Psoas muscle (tissue), 7 donors: ENCODE measurements at regions not wholly inside any gene's neighbourhood (a gene's known extent, or its start where the extent isn't known, plus 50 kb on each side); places are given as distances from the start of the nearest gene placed in this dataset.

Source experiments
- ATAC-seq, 4 donors: fragments of 200-7000 bp; cut with Tn5 transposase; one replicate each; pipeline ENCODE4 v1.9.1; 2020; ENCODE audit warnings: moderate library complexity in 3 of 4, mild to moderate bottlenecking in 2 of 4
- DNase-seq, 2 donors: peaks; one replicate each; pipeline ENCODE4 v3.0.0-alpha.2; 2020
- H3K27ac ChIP-seq: fragments of 200-600 bp; one replicate; pipeline ENCODE4 v1.8.0; 2022
- H3K27me3 ChIP-seq, 3 donors: fragments of 200-600 bp in 1 of 3; one replicate each; pipeline versions ENCODE4 v1.6.1 to v1.8.0; 2013 to 2022; ENCODE audit warnings: low read length in 2 of 3, mild to moderate bottlenecking in 2 of 3, moderate library complexity in 1 of 3; ENCODE audit not compliant: insufficient read depth in 3 of 3
- H3K36me3 ChIP-seq, 2 donors: fragments of 200-600 bp in 1 of 2; one replicate each; pipeline versions ENCODE4 v1.6.1 to v1.8.0; 2013 to 2022; ENCODE audit warnings: low read depth in 1 of 2, mild to moderate bottlenecking in 1 of 2, moderate library complexity in 1 of 2; ENCODE audit not compliant: insufficient read depth in 1 of 2
- H3K4me1 ChIP-seq: fragments of 200-600 bp; one replicate; pipeline ENCODE4 v1.8.0; 2022
- H3K4me3 ChIP-seq: fragments of 200-600 bp; one replicate; pipeline ENCODE4 v1.8.0; 2022; ENCODE audit warnings: mild to moderate bottlenecking
- H3K9me3 ChIP-seq: fragments of 200-600 bp; one replicate; pipeline ENCODE4 v1.8.0; 2022
- CTCF ChIP-seq: fragments of 200-600 bp; IDR thresholded peaks from one replicate; pipeline ENCODE4 v1.8.0; 2022; ENCODE audit warnings: antibody characterized with exemption
- WGBS, 3 donors: extraction: QIAGEN DNeasy Blood & Tissue Kit; methylation state at CpG; one replicate each; pipeline versions ENCODE4 v1.1.6 to v1.1.7; 2013; 5-methylcytosine and 5-hydroxymethylcytosine counted together
- intact Hi-C, 2 donors: fragments of 100-400 bp; cut with DNase I; formaldehyde crosslinking; loops; one replicate each; pipeline versions ENCODE4 v1.11.0 to v1.14.2; 2022
- donor health status: healthy with polysubstance abuse.
- donor health status: DM: no; HTN: no; CAD: no; lungs with moderate emphysema.
- donor health status: Bipolar disorder and iron deficiency.
- donor health status: healthy.
- donor health status: DM: yes; HTN: yes; CAD: no.
- donor health status: DM: no; HTN: no; CAD: no.
- donor health status: DM: yes; HTN: yes; CAD: no.

GRCh38 chr1:30285501-30285932, 437.9 kb downstream of the MATN1 start:
- WGBS, 3 donors: 86 to 90% (median 89%) methylated on average over 12 of the region's 12 CpGs
- DNase-seq (no peak), ATAC-seq (no peak)
- Histone ChIP-seq H3K27me3 (no peaks in the 10 kb centered on the region), H3K27ac (no peak overlapping the region), H3K4me3 (no peak overlapping the region), H3K9me3 (no peaks in the 10 kb centered on the region), H3K36me3 (no peaks in the 10 kb centered on the region), H3K4me1 (no peaks in the 10 kb centered on the region)
- intact Hi-C loops: no loop called here
- no peak for TF ChIP-seq CTCF

- no peaks in the 10 kb centered on the region for H3K36me3 ChIP-seq
- ATAC-seq (no peak), DNase-seq (no peak)
- TF ChIP-seq CTCF: no peak
- H3K4me1 ChIP-seq: no peaks in the 10 kb centered on the region
- whole genome bisulfite sequencing, 3 donors: 89 to 91% (median 91%) methylated on average over 17 of the region's 17 CpGs
- H3K27ac ChIP-seq: no peak overlapping the region
- H3K9me3 ChIP-seq: no peaks in the 10 kb centered on the region
- intact Hi-C loops: no loop called here
- H3K4me3 ChIP-seq: no peak overlapping the region
- no peaks in the 10 kb centered on the region for H3K27me3 ChIP-seq
These were observed 438.5 kb downstream of the MATN1 start for GRCh38 chr1:30284728-30285475.

GRCh38 chr1:30284226-30284625, 439.2 kb downstream of the MATN1 start:
- H3K4me3 ChIP-seq: no peak overlapping the region
- no peak for ATAC-seq
- H3K27me3 ChIP-seq: no peaks in the 10 kb centered on the region
- no peak overlapping the region for H3K27ac ChIP-seq
- WGBS, 3 donors: 71 to 75% (median 71%) methylated on average over 4 of the region's 4 CpGs
- H3K9me3 ChIP-seq: no peaks in the 10 kb centered on the region
- DNase-seq: no peak
- intact Hi-C loops: no loop called here
- no peak for TF ChIP-seq CTCF
- no peaks in the 10 kb centered on the region for H3K36me3 ChIP-seq
- no peaks in the 10 kb centered on the region for H3K4me1 ChIP-seq

- Histone ChIP-seq H3K9me3 (no peaks in the 10 kb centered on the region), H3K4me3 (no peak overlapping the region), H3K27ac (no peak overlapping the region), H3K27me3 (no peaks in the 10 kb centered on the region), H3K4me1 (no peaks in the 10 kb centered on the region), H3K36me3 (no peaks in the 10 kb centered on the region)
- DNase-seq: no peak
- intact Hi-C loops: no loop called here
- TF ChIP-seq CTCF: no peak
- 85 to 87% (median 86%) methylated on average over 8 of the region's 8 CpGs for WGBS, 3 donors
- no peak for ATAC-seq
These were observed 440.0 kb downstream of the MATN1 start for GRCh38 chr1:30283199-30283962.
